GM12872 (cell line): ENCODE measurements at regions not wholly inside any gene's neighbourhood (a gene's known extent, or its start where the extent isn't known, plus 50 kb on each side); places are given as distances from the start of the nearest gene placed in this dataset.
A peak's percentile ranks its signal among the peaks of the same experiment; 100 is the strongest.

Experiments used
- TF ChIP-seq, protein P1 (sequence below): IDR thresholded peaks from 3 replicates; pipeline ENCODE4 v1.5.1; 2011; ENCODE audit warnings: low read depth, mild to moderate bottlenecking, low read length, moderate library complexity; ENCODE audit not compliant: insufficient read depth

DNA sequence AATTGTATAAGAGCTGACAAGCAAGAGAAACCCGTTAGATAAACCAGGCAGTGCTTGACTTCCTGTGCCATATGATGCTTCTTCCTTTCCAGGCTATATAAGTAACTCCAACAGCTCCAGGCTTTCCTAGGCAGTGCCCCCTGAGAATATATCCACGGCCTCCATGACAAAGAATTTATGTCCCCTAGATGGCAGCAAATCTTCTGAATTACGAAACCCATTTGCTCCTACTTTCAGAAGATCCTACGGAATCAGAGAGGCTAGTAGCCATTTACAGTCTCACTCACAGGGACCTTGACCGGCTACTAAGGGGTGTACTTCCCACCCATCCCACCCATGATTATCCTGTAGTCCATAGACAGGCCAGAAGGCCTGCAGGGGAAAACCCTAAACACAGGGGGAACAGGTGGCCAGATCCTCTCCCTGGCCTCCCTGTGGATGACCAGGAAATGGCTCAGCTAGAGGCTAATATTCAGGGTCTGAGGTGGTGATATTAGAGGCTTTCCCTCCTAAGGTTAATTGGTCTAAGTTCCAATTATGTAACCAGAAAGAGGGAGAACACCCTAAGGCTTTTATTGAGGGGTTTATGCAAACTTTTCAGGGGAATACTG, 77.2 kb upstream of the DCD start:
- TF ChIP-seq, protein P1, sequence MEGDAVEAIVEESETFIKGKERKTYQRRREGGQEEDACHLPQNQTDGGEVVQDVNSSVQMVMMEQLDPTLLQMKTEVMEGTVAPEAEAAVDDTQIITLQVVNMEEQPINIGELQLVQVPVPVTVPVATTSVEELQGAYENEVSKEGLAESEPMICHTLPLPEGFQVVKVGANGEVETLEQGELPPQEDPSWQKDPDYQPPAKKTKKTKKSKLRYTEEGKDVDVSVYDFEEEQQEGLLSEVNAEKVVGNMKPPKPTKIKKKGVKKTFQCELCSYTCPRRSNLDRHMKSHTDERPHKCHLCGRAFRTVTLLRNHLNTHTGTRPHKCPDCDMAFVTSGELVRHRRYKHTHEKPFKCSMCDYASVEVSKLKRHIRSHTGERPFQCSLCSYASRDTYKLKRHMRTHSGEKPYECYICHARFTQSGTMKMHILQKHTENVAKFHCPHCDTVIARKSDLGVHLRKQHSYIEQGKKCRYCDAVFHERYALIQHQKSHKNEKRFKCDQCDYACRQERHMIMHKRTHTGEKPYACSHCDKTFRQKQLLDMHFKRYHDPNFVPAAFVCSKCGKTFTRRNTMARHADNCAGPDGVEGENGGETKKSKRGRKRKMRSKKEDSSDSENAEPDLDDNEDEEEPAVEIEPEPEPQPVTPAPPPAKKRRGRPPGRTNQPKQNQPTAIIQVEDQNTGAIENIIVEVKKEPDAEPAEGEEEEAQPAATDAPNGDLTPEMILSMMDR, result peak; percentile 29; the same call in 1 of the 3 replicates

DNA sequence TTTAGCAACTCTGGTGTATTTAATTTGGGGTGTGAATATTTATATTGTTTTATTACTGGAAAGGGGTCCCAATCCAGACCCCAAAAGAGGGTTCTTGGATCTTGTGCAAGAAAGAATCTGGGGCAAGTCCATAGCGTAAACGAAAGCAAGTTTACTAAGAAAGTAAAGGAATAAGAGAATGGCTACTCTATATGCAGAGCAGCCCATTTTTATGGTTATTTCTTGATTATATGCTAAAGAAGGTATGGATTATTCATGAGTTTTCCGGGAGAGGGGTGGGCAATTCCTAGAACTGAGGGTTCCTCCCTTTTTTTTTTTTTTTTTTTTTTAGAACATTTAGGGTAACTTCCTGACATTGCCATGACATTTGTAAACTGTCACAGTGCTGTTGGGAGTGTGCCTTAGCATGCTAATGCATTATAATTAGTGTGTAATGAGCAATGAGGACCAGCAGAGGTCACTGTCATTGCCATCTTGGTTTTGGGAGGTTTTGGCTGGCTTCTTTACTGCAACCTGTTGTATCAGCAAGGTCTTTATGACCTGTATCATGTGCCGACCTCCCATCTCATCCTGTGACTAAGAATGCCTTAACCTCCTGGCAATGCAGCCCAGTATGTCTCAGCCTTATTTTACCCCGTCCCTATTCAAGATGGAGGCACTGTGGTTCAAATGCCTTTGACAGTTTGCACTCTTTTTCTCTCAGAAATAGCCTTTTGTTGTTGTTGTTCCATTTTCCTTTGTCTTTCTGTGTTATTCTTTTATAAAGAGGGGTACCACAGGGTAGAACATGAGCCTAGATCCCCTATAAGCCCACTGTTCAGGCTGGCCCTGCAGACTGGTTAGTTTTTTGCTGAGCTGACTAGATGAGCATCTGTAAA, 75.5 kb upstream of the DCD start:
- TF ChIP-seq, protein P1, result peak; percentile 73

DNA sequence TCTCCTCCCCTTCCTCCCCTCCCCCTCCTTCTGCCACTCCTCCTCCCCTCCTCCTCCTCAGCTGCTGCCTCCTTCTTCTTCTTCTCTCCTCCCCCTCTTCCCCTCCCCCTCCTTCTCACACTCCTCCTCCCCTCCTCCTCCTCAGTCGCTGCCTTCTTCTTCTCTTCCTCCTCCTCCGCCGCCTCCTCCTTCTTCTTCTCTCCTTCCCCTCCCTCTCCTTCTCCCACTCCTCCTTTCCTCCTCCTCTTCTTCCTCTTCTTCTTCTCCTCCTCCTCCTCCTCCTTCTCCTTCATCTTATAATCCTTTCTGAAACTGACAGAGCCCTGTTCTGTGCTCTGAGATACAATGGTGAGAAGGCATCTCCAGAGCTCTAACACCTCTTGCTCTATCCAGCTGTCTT, 73.1 kb upstream of the DCD start:
- TF ChIP-seq, protein P1, result no peak

DNA sequence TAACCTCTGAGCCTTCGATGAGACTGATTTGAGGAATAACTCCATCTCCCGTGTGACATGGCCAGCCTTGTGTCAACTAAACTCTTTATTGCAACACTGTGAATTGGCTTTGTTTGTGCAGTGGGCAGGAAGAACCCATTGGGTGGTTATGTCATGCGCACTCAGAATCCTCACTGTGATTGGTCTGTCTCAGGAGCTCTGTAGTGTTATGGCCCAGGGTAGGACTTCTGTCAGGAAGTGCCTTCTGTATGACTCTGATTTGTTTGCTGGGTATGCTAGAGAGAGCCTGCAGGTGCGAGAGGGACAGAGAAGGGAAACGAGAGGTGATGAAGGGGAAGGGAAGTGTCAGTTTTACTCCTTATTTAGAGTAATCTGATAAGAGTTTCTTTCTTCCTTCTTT, 71.5 kb upstream of the DCD start:
- TF ChIP-seq, protein P1, result no peak

DNA sequence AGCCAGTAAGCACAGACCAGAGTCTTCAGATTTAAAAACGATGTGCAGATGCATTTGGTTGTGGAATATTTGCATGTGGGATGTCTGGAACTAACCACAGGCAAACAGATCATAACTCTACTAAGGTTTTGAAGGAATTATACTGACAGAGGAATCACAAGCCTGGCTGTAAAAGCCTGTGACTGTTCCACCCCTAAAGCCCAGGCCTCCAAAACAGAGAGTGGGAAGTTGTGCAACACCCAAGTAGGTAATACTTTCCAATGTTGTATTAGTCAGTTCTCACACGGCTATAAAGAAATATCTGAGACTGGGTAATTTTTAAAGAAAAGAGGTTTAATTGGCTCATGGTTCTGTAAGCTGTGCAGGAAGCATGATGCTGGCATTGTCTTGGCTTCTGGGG, 68.1 kb upstream of the DCD start:
- TF ChIP-seq, protein P1, result no peak

DNA sequence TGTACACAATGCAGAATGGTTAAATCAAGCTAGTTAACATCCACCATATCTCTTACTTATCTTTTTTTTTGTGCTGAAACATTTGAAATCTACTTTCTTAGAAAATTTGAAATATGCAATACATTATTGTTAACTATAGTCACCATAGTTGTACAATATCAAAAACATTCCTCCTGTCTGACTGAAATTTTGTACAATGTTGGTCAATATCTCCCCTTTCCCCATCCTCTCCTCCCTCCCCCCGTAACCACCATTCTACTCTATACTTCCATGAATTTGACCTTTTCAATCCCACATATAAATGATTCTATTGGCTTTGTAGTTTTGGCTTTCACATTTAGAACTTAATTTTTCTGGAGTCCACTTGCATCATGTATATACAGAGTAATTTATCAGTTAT, 63.5 kb upstream of the DCD start:
- TF ChIP-seq, protein P1, result no peak

DNA sequence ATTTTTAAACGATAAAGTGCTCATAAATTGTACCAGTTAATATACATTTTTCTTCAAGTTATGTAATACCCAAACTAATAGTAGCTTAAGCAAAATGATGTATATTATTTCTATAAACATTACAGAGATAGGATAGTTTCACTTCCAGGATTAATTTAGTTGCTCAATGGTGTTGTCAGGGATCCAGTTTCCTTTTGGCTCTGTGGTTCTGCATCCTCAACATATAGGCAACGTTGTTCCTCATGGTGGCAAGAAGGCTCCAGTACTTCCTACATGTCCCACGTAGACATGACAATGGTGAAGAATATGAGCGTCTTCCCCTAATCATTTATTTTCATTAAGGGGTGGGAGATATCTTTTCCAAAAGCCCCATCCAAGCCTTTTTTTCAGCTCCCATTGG, 60.7 kb upstream of the DCD start:
- TF ChIP-seq, protein P1, result no peak
